Esophagus squamous epithelium (tissue), 4 donors: ENCODE measurements at regions not wholly inside any gene's neighbourhood (a gene's known extent, or its start where the extent isn't known, plus 50 kb on each side); places are given as distances from the start of the nearest gene placed in this dataset.

Experiments used
- CTCF ChIP-seq, 6 experiments: fragments of 450-650 bp in 4 of 6; fragments of 200-600 bp in 2 of 6; sonication (generic) in 2 of 6; IDR thresholded peaks; one replicate each; pipeline ENCODE4 v1.5.1; 2016 to 2019; ENCODE audit warnings: antibody characterized with exemption in 6 of 6, mild to moderate bottlenecking in 4 of 6, moderate library complexity in 4 of 6
- POLR2A ChIP-seq, 4 donors: fragments of 450-650 bp; IDR thresholded peaks; one replicate each; pipeline ENCODE4 v1.6.1; 2017; ENCODE audit warnings: antibody characterized with exemption in 4 of 4, mild to moderate bottlenecking in 4 of 4, moderate library complexity in 3 of 4

- TF ChIP-seq CTCF (IDR thresholded peaks at IDR 0.05): no peak
- TF ChIP-seq POLR2A (IDR thresholded peaks at IDR 0.05): no peak
These were observed 93.3 kb upstream of the MYLIP start for GRCh38 chr6:16035488-16036080.
